Gastroesophageal sphincter (tissue), 4 donors: ENCODE measurements at regions not wholly inside any gene's neighbourhood (a gene's known extent, or its start where the extent isn't known, plus 50 kb on each side); places are given as distances from the start of the nearest gene placed in this dataset.

Experiments
- ATAC-seq: fragments of 150-250 bp; one replicate; pipeline ENCODE4 v1.9.1; 2016; ENCODE audit warnings: mild to moderate bottlenecking, moderate library complexity
- H3K27ac ChIP-seq, 4 donors: fragments of 200-600 bp; sonication (generic) in 3 of 4; 1 replicate in 3 of 4; 2 replicates in 1 of 4; pipeline ENCODE4 v1.5.1; 2016 to 2019
- H3K27me3 ChIP-seq: fragments of 200-600 bp; sonication (generic); one replicate; pipeline ENCODE4 v1.5.1; 2019
- H3K36me3 ChIP-seq, 2 donors: fragments of 200-600 bp; sonication (generic); one replicate each; pipeline ENCODE4 v1.5.1; 2019; ENCODE audit warnings: control low read depth in 1 of 2
- H3K4me1 ChIP-seq, 3 donors: fragments of 200-600 bp; sonication (generic); 1 replicate in 2 of 3; 2 replicates in 1 of 3; pipeline ENCODE4 v1.5.1; 2016 to 2019; ENCODE audit warnings: control low read depth in 2 of 3
- H3K4me3 ChIP-seq, 2 donors: fragments of 200-600 bp; sonication (generic); one replicate each; pipeline ENCODE4 v1.5.1; 2019; ENCODE audit warnings: mild to moderate bottlenecking in 1 of 2, moderate library complexity in 1 of 2
- H3K9me3 ChIP-seq, 3 donors: fragments of 200-600 bp; sonication (generic); one replicate each; pipeline ENCODE4 v1.5.1; 2017 to 2019; ENCODE audit warnings: control low read depth in 2 of 3
- EP300 ChIP-seq: sonication (generic); formaldehyde crosslinking; IDR thresholded peaks from one replicate; pipeline ENCODE4 v1.6.1; 2017; ENCODE audit warnings: antibody characterized with exemption, mild to moderate bottlenecking
- POLR2A ChIP-seq, 2 donors: fragments of 450-650 bp; IDR thresholded peaks; one replicate each; pipeline ENCODE4 v1.6.1; 2017; ENCODE audit warnings: antibody characterized with exemption in 2 of 2, mild to moderate bottlenecking in 2 of 2, moderate library complexity in 1 of 2
- POLR2AphosphoS5 ChIP-seq: sonication (generic); formaldehyde crosslinking; IDR thresholded peaks from one replicate; pipeline ENCODE4 v1.6.1; 2017; ENCODE audit warnings: antibody characterized with exemption
- WGBS, 2 donors: methylation state at CpG; one replicate each; pipeline ENCODE4 v1.1.5; 2018; ENCODE audit warnings: low coverage in 1 of 2; 5-methylcytosine and 5-hydroxymethylcytosine counted together
- small RNA-seq, 4 donors: library from RNA; depleted of rRNA; stranded (forward); fragments of <200 nt; gene quantifications; one replicate each; pipeline ENCODE3, GENCODE V24; 2016
- TF ChIP-seq, protein P1 (sequence below), 4 experiments: fragments of 200-600 bp in 2 of 4; fragments of 450-650 bp in 2 of 4; sonication (generic) in 1 of 4; IDR thresholded peaks; one replicate each; pipeline ENCODE4 v1.5.1; 2017 to 2019; ENCODE audit warnings: antibody characterized with exemption in 4 of 4, mild to moderate bottlenecking in 2 of 4, moderate library complexity in 2 of 4

DNA sequence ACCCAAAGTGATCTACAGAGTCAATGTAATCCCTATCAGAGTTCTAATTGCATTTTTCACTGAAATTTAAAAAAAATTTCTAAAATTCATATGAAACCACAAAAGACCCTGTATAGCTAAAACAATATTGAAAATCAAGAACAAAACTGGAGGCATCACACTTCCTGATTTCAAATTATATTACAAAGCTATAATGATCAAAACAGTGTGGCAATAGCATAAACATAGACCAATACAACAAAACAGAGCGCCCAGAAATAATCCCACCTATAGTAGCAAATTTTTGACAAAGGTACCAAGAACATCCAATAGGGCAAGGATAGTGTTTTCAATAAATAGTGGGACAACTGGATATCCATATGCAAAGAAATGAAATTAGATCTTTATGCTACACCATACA is 59.4 kb upstream of the PRKG2 start:
- Histone ChIP-seq H3K9me3 (peaks cover 0 to 9% (median 0%) of the 10 kb centered on the region in 3 donors), H3K27ac (no peak overlapping the region), H3K4me3 (no peak overlapping the region), H3K4me1 (no peaks in the 10 kb centered on the region), H3K36me3 (no peaks in the 10 kb centered on the region), H3K27me3 (no peaks in the 10 kb centered on the region)
- TF ChIP-seq, protein P1, sequence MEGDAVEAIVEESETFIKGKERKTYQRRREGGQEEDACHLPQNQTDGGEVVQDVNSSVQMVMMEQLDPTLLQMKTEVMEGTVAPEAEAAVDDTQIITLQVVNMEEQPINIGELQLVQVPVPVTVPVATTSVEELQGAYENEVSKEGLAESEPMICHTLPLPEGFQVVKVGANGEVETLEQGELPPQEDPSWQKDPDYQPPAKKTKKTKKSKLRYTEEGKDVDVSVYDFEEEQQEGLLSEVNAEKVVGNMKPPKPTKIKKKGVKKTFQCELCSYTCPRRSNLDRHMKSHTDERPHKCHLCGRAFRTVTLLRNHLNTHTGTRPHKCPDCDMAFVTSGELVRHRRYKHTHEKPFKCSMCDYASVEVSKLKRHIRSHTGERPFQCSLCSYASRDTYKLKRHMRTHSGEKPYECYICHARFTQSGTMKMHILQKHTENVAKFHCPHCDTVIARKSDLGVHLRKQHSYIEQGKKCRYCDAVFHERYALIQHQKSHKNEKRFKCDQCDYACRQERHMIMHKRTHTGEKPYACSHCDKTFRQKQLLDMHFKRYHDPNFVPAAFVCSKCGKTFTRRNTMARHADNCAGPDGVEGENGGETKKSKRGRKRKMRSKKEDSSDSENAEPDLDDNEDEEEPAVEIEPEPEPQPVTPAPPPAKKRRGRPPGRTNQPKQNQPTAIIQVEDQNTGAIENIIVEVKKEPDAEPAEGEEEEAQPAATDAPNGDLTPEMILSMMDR (IDR thresholded peaks at IDR 0.05), result no peak
- TF ChIP-seq EP300, result no peak
- TF ChIP-seq POLR2AphosphoS5, result no peak
- TF ChIP-seq POLR2A (IDR thresholded peaks at IDR 0.05), result no peak
- WGBS, 2 donors, result 86 to 90% methylated on average over 1 of the region's 1 CpG
- ATAC-seq, result no peak

DNA sequence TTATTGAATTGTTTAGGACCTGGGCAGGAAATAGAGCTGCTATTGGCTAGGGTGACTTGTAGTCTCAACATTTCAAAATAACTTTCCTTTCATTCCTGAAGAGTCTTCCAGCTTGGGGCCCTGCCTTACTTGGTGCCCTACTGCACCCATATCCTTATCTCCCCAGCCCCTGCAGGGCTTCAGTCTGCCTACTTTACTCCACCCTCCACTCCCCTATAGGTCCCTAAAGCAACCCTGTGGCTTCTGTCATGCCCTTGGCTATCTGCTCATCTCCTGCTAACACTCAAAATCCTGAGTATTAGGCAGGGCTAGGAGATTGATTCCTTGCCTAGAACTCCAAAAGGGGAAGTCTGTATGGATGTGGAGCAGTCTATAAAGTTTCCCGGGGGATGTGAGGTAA is 57.6 kb upstream of the PRKG2 start:
- no peak overlapping the region for H3K27ac ChIP-seq
- no peaks in the 10 kb centered on the region for H3K4me1 ChIP-seq
- H3K27me3 ChIP-seq, result no peaks in the 10 kb centered on the region
- no peak overlapping the region for H3K4me3 ChIP-seq
- peaks cover 0 to 14% (median 0%) of the 10 kb centered on the region in 3 donors for H3K9me3 ChIP-seq
- H3K36me3 ChIP-seq, result no peaks in the 10 kb centered on the region
- TF ChIP-seq POLR2A (IDR thresholded peaks at IDR 0.05), result no peak
- TF ChIP-seq, protein P1 (IDR thresholded peaks at IDR 0.05), result no peak
- TF ChIP-seq EP300, result no peak
- TF ChIP-seq POLR2AphosphoS5, result no peak
- 100% methylated on average over 1 of the region's 1 CpG; no CpG with 5 or more reads in 1 of the 2 donors for WGBS, 2 donors
- ATAC-seq, result no peak

Small RNAs in the stretch of these regions (small RNA-seq; reads per million reads assigned to genes)
- gene RNU5A-2P, result 0 reads per million in 4 donors
